IMR-90 (cell line): ENCODE measurements at regions not wholly inside any gene's neighbourhood (a gene's known extent, or its start where the extent isn't known, plus 50 kb on each side); places are given as distances from the start of the nearest gene placed in this dataset.

Source experiments
- ATAC-seq: fragments of 200-7000 bp; cut with Tn5 transposase; 2 replicates; pipeline ENCODE4 v1.9.1; 2020; ENCODE audit warnings: low read depth, mild to moderate bottlenecking, moderate library complexity
- BruUV-seq: library from RNA; stranded (reverse); fragments of 400-500 nt; replicated peaks from 2 replicates; lab custom pipeline; 2021; lab: Mats Ljungman, UMichigan
- CTCF ChIA-PET: fragments of 300-600 bp; formaldehyde crosslinking; extraction: SDS; loops from one replicate; lab custom pipeline; 2021; ENCODE audit warnings: antibody characterized with exemption; lab: Yijun Ruan, JAX
- POLR2A ChIA-PET: fragments of 300-600 bp; sonication (Branson Sonifier 250); formaldehyde crosslinking; loops from one replicate; lab custom pipeline; 2022; ENCODE audit warnings: antibody characterized with exemption; ENCODE audit not compliant: unreplicated experiment; lab: Charles Lee
- DNase-seq: peaks from one replicate; pipeline ENCODE4 v3.0.0; 2013
- H2AFZ ChIP-seq: replicated peaks from 2 replicates; pipeline ENCODE3; 2013; ENCODE audit warnings: low read length, mild to moderate bottlenecking; ENCODE audit not compliant: poor library complexity
- H2AK5ac ChIP-seq: 2 replicates; pipeline ENCODE4 v1.6.1; 2013; ENCODE audit warnings: low read depth, low read length, inconsistent platforms
- H2AK9ac ChIP-seq: replicated peaks from 2 replicates; pipeline ENCODE3; 2013; ENCODE audit warnings: mild to moderate bottlenecking, low read depth, low read length, moderate library complexity; ENCODE audit not compliant: poor library complexity
- H2BK120ac ChIP-seq: 2 replicates; pipeline ENCODE4 v1.6.1; 2013; ENCODE audit warnings: low read depth, low read length, inconsistent platforms
- H2BK15ac ChIP-seq: 3 replicates; pipeline ENCODE4 v1.6.1; 2013; ENCODE audit warnings: low read depth, low read length, inconsistent platforms
- H2BK20ac ChIP-seq: 2 replicates; pipeline ENCODE4 v1.6.1; 2013; ENCODE audit warnings: low read depth, mild to moderate bottlenecking, inconsistent platforms, low read length, moderate library complexity
- H2BK5ac ChIP-seq: 2 replicates; pipeline ENCODE4 v1.6.1; 2013; ENCODE audit warnings: mild to moderate bottlenecking, low read depth, low read length, inconsistent platforms; ENCODE audit not compliant: poor library complexity, severe bottlenecking
- H3K14ac ChIP-seq: replicated peaks from 2 replicates; pipeline ENCODE4 v1.6.1; 2013; ENCODE audit warnings: low read depth, low read length, inconsistent platforms
- H3K18ac ChIP-seq: 2 replicates; pipeline ENCODE4 v1.6.1; 2013; ENCODE audit warnings: low read depth, low read length, control low read depth
- H3K23ac ChIP-seq: 2 replicates; pipeline ENCODE4 v1.6.1; 2013; ENCODE audit warnings: low read depth, low read length, inconsistent platforms
- H3K27ac ChIP-seq: 2 replicates; pipeline ENCODE4 v1.5.1; 2013; ENCODE audit warnings: mild to moderate bottlenecking, control low read depth, low read length; ENCODE audit not compliant: insufficient read depth
- H3K27me3 ChIP-seq: 2 replicates; pipeline ENCODE4 v1.6.1; 2013; ENCODE audit warnings: low read length; ENCODE audit not compliant: control insufficient read depth, insufficient read depth
- H3K36me3 ChIP-seq: 2 replicates; pipeline ENCODE4 v1.6.1; 2013; ENCODE audit warnings: low read length, mixed read lengths; ENCODE audit not compliant: control insufficient read depth, insufficient read depth
- H3K4ac ChIP-seq: 2 replicates; pipeline ENCODE4 v1.6.1; 2013; ENCODE audit warnings: low read depth, low read length, inconsistent platforms
- H3K4me1 ChIP-seq: 2 replicates; pipeline ENCODE4 v1.6.1; 2013; ENCODE audit warnings: low read length, mixed read lengths; ENCODE audit not compliant: control insufficient read depth, insufficient read depth
- H3K4me2 ChIP-seq: 2 replicates; pipeline ENCODE4 v1.6.1; 2013; ENCODE audit warnings: low read depth, mild to moderate bottlenecking, control low read depth, low read length, moderate library complexity
- H3K4me3 ChIP-seq: 2 replicates; pipeline ENCODE4 v1.5.1; 2013; ENCODE audit warnings: low read depth, mild to moderate bottlenecking, control low read depth, low read length, moderate library complexity; ENCODE audit not compliant: insufficient read depth
- H3K56ac ChIP-seq: 2 replicates; pipeline ENCODE4 v1.6.1; 2013; ENCODE audit warnings: low read length, inconsistent platforms; ENCODE audit not compliant: insufficient read depth; ENCODE audit errors: extremely low read depth
- H3K79me1 ChIP-seq, 2 experiments: 2 replicates each; pipeline ENCODE4 v1.6.1; 2013; ENCODE audit warnings: low read length in 2 of 2, inconsistent platforms in 1 of 2, low read depth in 1 of 2
- H3K9ac ChIP-seq: 2 replicates; pipeline ENCODE4 v1.6.1; 2013; ENCODE audit warnings: low read depth, low read length, control low read depth
- H3K9me1 ChIP-seq: 2 replicates; pipeline ENCODE4 v1.6.1; 2013; ENCODE audit warnings: low read length, inconsistent platforms; ENCODE audit not compliant: insufficient read depth
- H3K9me3 ChIP-seq: 2 replicates; pipeline ENCODE4 v1.6.1; 2013; ENCODE audit warnings: low read length; ENCODE audit not compliant: control insufficient read depth, insufficient read depth
- H4K20me1 ChIP-seq: 2 replicates; pipeline ENCODE4 v1.6.1; 2013; ENCODE audit warnings: low read length, inconsistent platforms; ENCODE audit not compliant: insufficient read depth
- H4K5ac ChIP-seq: 2 replicates; pipeline ENCODE4 v1.6.1; 2013; ENCODE audit warnings: mild to moderate bottlenecking, low read depth, low read length, control low read depth
- H4K8ac ChIP-seq, 2 experiments: 2 replicates each; pipeline ENCODE4 v1.6.1; 2013; ENCODE audit warnings: low read depth in 2 of 2, low read length in 2 of 2, control low read depth in 1 of 2, inconsistent platforms in 1 of 2
- H4K91ac ChIP-seq: 2 replicates; pipeline ENCODE4 v1.6.1; 2013; ENCODE audit warnings: low read depth, low read length, inconsistent platforms; ENCODE audit not compliant: insufficient read depth
- CHD1 ChIP-seq: IDR thresholded peaks from 2 replicates; pipeline ENCODE4 v1.6.1; 2012; ENCODE audit warnings: low read depth, low read length, improper control_type of control experiment
- MAFK ChIP-seq: IDR thresholded peaks from 2 replicates; pipeline ENCODE4 v1.6.1; 2012; ENCODE audit warnings: low read depth, low read length, improper control_type of control experiment
- MXI1 ChIP-seq: IDR thresholded peaks from 2 replicates; pipeline ENCODE4 v1.6.1; 2012; ENCODE audit warnings: low read depth, mild to moderate bottlenecking, low read length, moderate library complexity, borderline replicate concordance
- SMC3 ChIP-seq: fragments of 150-350 bp; IDR thresholded peaks from 2 replicates; pipeline ENCODE4 v1.6.1; 2016; ENCODE audit warnings: low read depth, mild to moderate bottlenecking, antibody characterized with exemption, low read length, moderate library complexity
- WGBS, 2 experiments: methylation state at CpG; one replicate each; pipeline versions ENCODE4 v1.1.5 to v1.1.7; 2013; ENCODE audit warnings: missing lambda C conversion rate in 2 of 2; ENCODE audit not compliant: insufficient read length in 1 of 2; ENCODE audit errors: extremely low coverage in 2 of 2; 5-methylcytosine and 5-hydroxymethylcytosine counted together
- dilution Hi-C: fragments of 300-500 bp; cut with HindIII; formaldehyde crosslinking; loops from one replicate; pipeline ENCODE4 v1.14.3; 2018; ENCODE audit warnings: low sequenced_read_pairs; ENCODE audit not compliant: unreplicated experiment
- in situ Hi-C: fragments of 300-500 bp; cut with MboI; formaldehyde crosslinking; loops from 3 replicates; pipeline ENCODE4 v1.14.3; 2019; ENCODE audit warnings: low sequenced_read_pairs, inconsistent platforms, mixed read lengths
- intact Hi-C: fragments of 100-400 bp; cut with micrococcal nuclease; formaldehyde crosslinking; loops from 2 replicates; pipeline ENCODE4 v1.10.0; 2022
- TF ChIP-seq, protein P1 (sequence below): fragments of 150-350 bp; IDR thresholded peaks from 2 replicates; pipeline ENCODE4 v1.6.1; 2016; ENCODE audit warnings: low read depth, mild to moderate bottlenecking, low read length, moderate library complexity, borderline replicate concordance

DNA sequence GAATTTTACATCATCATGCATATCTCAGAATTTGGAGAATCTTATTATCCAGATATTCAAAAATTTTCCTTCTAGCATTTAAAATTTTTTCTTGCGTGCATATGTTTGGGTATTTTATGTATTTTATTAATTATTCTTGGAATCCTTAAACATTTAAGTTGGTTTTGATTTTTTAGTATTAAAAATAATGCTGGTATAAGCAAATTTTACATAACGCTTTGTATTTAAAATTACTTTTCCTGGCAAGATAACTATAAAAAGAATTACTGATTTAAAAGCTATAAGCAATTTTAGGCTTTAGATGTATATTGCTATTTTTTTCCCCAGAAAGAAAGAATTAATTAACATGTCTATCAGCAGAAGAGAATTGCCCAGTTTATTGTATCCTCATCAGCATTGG, 224.6 kb upstream of the STXBP6 start:
- Histone ChIP-seq H2BK5ac (no peak overlapping the region), H3K4me1 (no peaks in the 10 kb centered on the region), H2AFZ (no peak overlapping the region), H3K27me3 (no peaks in the 10 kb centered on the region), H4K91ac (no peak overlapping the region), H3K18ac (no peak overlapping the region), H3K27ac (no peak overlapping the region), H3K23ac (no peak overlapping the region), H3K36me3 (no peaks in the 10 kb centered on the region), H3K4ac (no peak overlapping the region), H3K9me1 (no peaks in the 10 kb centered on the region), H4K8ac (no peak overlapping the region), H3K56ac (no peak overlapping the region), H3K79me1 (no peaks in the 10 kb centered on the region), H4K20me1 (no peaks in the 10 kb centered on the region), H2BK120ac (no peak overlapping the region), H3K4me3 (no peak overlapping the region), H4K5ac (no peak overlapping the region), H3K9me3 (peaks cover 2% of the 10 kb centered on the region; the same call in 1 of the 2 replicates), H2BK20ac (no peak overlapping the region), H3K4me2 (no peak overlapping the region), H3K14ac (no peak overlapping the region), H2AK5ac (no peak overlapping the region), H2AK9ac (no peak overlapping the region), H2BK15ac (no peak overlapping the region), H3K9ac (no peak overlapping the region)
- TF ChIP-seq MXI1 (no peak), CHD1 (no peak), MAFK (peak; percentile 44; the same call in 1 of the 2 replicates), SMC3 (no peak)
- TF ChIP-seq, protein P1, sequence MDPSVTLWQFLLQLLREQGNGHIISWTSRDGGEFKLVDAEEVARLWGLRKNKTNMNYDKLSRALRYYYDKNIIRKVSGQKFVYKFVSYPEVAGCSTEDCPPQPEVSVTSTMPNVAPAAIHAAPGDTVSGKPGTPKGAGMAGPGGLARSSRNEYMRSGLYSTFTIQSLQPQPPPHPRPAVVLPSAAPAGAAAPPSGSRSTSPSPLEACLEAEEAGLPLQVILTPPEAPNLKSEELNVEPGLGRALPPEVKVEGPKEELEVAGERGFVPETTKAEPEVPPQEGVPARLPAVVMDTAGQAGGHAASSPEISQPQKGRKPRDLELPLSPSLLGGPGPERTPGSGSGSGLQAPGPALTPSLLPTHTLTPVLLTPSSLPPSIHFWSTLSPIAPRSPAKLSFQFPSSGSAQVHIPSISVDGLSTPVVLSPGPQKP, result no peak
- DNase-seq (no peak), ATAC-seq (no peak)
- intact Hi-C loops, result no loop called here
- in situ Hi-C loops, result no loop called here
- ChIA-PET CTCF (no interaction called here), POLR2A (no interaction called here)
- dilution Hi-C loops, result no loop called here
- no TSS peak for BruUV-seq
- WGBS, 2 experiments, result no CpG with 5 or more reads among the region's 2 CpGs
